H7 (cell line): ENCODE measurements at regions not wholly inside any gene's neighbourhood (a gene's known extent, or its start where the extent isn't known, plus 50 kb on each side); places are given as distances from the start of the nearest gene placed in this dataset.

Experiments used
- DNase-seq: peaks from one replicate; pipeline ENCODE4 v3.0.0; 2012
- H3K27me3 ChIP-seq: 2 replicates; pipeline ENCODE4 v1.6.0; 2011; ENCODE audit warnings: mild to moderate bottlenecking, low read length; ENCODE audit not compliant: control insufficient read depth, insufficient read depth
- H3K36me3 ChIP-seq: replicated peaks from 2 replicates; pipeline ENCODE4 v1.5.1; 2011; ENCODE audit warnings: low read length; ENCODE audit not compliant: control insufficient read depth, insufficient read depth
- H3K4me3 ChIP-seq: 2 replicates; pipeline ENCODE4 v1.5.1; 2011; ENCODE audit warnings: low read depth, mild to moderate bottlenecking, control low read depth, low read length, moderate library complexity; ENCODE audit not compliant: insufficient read depth

DNA sequence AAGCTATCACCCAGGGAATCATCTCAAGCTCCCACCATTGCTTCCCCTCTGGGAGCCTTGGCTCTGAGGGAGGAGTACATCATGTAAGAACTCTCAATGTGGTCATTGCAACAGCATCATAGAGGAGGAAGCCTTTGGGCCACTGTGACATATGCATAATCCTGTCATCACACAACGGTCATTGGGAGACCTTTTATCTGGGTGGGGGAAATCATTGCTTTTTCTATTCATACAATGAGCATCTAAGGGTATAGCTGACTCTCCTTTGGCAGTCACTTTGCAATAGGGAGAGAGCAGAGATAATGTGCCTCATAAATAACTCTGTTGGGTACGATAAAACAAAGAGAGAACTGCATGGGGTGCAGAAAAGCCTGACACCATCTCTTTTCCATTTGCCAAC lies 155.2 kb upstream of the KCNIP4 start:
- DNase-seq = no peak
- Histone ChIP-seq H3K27me3 (no peaks in the 10 kb centered on the region), H3K4me3 (no peak overlapping the region), H3K36me3 (no peaks in the 10 kb centered on the region)

DNA sequence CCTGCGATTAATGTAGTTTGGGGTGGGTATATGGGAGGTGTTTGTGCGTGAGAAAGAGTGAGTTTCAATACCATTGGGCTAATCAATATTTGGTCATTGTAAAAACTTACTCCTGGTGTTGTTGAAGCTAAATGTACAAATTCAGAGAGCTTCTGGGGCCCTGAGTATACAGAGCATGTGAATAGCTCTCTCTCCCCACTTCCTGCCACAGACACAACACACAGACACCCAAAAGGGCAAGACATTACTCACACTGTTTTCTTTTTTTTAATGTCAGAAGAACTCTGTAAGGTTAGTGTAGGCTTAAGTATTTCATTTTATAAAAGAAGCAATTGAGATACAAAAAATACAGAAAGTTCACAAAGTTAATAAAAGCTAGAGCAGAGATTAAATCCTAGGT lies 151.3 kb upstream of the KCNIP4 start:
- DNase-seq = no peak
- Histone ChIP-seq H3K36me3 (no peaks in the 10 kb centered on the region), H3K27me3 (no peaks in the 10 kb centered on the region), H3K4me3 (no peak overlapping the region)

DNA sequence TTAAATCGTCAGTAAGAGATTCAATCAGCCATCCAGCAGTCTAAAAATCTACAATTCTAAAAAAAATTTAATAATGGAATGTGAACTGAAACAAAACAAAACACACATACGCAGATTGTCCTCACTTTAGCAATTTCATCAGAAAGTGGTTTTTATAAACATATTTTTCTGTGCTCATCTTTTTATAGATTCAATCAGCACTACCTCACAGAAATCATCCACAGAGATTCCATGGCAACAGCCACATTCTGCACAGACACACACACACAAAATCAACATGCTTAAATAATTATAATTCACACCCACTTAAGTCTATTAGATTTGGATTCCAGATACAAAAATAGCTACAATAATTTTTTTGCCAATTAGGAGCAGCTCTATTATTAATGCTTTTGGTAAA lies 149.0 kb upstream of the KCNIP4 start:
- H3K27me3 ChIP-seq = no peaks in the 10 kb centered on the region
- no peaks in the 10 kb centered on the region for H3K36me3 ChIP-seq
- DNase-seq = no peak
- no peak overlapping the region for H3K4me3 ChIP-seq

DNA sequence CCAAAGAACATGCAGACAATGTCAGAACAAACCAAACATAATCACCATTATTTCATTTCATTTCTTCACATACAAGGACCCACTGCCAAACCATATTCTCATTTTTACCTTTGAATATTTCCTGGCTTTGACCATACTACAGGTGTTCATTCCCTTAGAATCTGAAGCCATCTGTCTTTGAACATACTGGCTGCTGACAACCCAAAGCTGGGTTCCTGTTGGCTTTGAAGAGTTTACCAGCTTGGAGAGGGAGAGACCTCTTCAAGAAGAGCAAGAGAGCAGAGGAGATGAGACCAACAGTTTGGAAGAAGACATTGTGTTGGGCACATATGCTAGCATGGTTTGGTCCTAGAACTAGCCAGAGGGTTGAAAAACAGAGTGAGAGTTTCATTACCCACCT lies 145.6 kb upstream of the KCNIP4 start:
- no peaks in the 10 kb centered on the region for H3K27me3 ChIP-seq
- H3K4me3 ChIP-seq = no peak overlapping the region
- DNase-seq = no peak
- no peaks in the 10 kb centered on the region for H3K36me3 ChIP-seq

DNA sequence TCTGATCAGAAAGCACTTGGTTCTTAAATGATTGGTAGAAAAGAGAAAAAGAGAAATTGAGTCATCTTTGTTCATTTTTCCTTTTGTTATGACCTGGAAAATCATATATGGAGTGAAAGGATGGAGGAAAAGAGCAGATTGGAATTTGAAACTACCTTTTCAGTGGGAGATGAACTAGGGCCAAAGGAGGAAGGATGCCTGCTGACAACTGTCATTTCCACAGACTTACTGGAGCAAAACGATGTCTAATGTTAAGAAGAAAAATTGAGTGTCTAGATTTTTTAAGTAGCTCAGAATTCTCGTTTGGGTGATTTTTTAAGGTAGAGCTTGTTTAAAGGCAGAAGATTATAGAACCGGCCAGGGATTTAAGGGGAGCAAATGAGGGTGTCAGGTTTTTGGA lies 144.6 kb upstream of the KCNIP4 start:
- no peak for DNase-seq
- Histone ChIP-seq H3K27me3 (no peaks in the 10 kb centered on the region), H3K36me3 (no peaks in the 10 kb centered on the region), H3K4me3 (no peak overlapping the region)

DNA sequence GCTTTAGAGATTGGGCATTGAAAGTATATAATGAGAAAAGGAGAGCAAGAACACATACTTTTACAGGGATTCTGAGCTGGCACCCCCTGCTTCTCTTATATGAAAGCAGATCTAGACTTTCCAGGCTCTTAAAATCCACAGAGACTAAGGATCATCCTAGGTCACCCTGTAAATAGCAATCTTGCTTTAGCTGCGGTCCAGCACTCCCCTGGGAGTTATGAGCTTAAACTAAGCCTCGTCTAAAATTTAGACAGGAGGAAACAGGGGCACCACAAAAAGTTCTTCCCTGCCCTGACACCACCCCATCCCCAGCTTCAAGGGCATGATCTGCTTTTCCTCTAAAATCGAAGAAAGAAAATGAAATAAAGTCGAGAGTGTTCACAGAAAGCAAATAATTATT lies 143.3 kb upstream of the KCNIP4 start:
- H3K27me3 ChIP-seq = no peaks in the 10 kb centered on the region
- no peaks in the 10 kb centered on the region for H3K36me3 ChIP-seq
- no peak overlapping the region for H3K4me3 ChIP-seq
- DNase-seq = no peak

DNA sequence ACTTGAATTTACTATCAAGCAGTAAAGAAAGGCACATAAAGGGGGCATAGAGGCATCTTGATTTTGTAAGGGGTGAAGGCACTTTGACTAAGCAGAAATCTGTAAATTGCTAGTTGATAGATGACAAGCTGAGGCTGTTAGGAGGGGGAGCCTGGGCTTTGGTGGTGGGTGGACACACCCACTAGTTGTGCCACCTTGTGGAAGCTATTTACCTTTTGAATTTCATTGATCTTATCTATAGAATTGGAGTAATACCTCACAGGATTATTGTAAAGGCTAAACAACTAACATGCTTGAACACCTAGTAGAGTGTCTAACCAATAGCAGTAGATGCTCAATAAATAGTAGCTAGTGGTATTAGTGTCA lies 142.8 kb upstream of the KCNIP4 start:
- Histone ChIP-seq H3K36me3 (no peaks in the 10 kb centered on the region), H3K27me3 (no peaks in the 10 kb centered on the region), H3K4me3 (no peak overlapping the region)
- peak; percentile 33 for DNase-seq

DNA sequence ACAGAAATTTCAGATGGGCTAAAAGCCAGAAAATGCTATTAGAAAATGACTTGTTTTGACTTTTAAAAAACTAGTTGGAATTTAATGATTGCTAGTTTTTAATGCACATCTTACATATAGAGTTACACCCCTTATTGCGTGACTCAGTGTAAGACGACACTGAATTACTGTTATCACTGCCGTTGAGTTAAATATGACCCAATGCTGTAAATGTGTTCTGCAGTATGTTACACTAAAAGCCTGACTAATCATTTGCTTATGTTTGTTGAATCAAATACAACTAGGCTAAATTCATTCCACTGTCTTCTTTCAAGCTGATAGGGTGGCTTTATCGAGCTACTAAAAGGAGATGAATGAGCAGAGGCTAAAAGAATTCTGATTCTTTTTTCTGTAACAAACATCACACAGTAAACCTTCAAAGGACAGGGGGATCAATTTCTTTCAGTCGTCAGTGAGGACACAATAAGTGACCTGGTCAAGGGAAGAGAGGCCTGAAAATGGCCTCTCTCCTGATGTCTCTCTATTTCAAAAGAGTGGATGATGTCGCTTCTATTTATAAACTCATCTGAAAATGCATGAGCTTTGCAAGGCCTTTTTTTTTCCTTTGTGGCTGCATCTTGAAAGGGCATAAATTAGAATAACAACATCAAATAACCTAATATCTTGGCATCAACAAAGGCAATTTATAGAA lies 142.2 kb upstream of the KCNIP4 start:
- Histone ChIP-seq H3K4me3 (no peak overlapping the region), H3K36me3 (no peaks in the 10 kb centered on the region), H3K27me3 (no peaks in the 10 kb centered on the region)
- DNase-seq = no peak

DNA sequence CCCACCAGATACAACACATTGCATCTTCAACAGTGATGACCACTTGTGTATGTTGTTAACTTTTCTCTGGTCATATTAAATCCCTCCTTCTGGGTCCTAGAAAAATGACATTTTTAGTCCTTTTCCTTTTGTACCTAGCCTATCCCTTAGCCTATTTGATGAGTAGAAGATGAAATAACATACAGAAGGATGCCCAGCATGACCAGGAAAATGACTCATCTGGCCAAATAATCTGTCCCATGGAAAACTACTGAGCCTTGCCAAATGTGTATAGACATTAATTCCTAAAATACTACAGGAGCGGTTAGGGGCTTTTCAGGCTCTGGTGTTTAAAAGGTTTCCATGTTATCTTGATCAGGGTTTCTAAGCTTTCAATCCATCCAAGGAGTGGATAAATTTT lies 129.0 kb upstream of the KCNIP4 start:
- Histone ChIP-seq H3K27me3 (no peaks in the 10 kb centered on the region), H3K4me3 (no peak overlapping the region), H3K36me3 (no peaks in the 10 kb centered on the region)
- no peak for DNase-seq

DNA sequence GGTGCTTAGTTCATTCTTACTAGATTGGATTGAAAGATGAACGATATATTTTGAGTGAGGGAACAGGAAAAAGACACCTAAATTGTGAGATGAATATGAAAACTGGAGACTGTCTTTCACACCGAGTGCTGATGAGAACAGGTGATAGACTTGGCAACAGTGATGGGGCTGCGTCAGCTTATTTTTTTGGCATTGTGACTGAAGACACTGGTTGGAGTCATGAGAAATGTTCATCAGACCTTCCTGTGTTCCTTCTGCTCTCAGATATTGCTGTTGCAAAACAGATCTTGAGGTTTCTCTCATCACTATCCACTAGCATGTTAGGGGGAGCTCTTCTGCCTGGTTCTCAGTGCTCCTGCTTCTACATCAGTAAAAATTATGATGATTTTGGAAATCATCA lies 124.2 kb upstream of the KCNIP4 start:
- Histone ChIP-seq H3K27me3 (no peaks in the 10 kb centered on the region), H3K4me3 (no peak overlapping the region), H3K36me3 (no peaks in the 10 kb centered on the region)
- no peak for DNase-seq

DNA sequence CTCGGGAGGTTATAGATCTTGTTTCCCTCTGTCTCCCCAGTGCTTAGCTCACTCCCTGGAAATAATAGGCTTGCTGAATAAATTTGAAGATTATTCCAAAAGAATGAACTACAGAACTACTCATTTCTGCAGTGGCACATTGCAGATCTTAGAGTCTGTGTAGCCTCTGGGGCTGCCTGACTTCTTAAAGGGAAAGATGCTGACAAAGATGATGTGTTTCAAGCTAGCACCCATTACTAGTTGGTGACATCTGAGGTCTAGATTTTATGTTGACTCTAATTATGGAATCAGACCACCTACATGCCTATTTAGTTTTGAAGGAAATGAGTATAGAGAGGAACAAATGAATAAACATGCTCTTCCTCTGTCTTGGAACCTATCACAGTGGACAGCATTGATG lies 123.7 kb upstream of the KCNIP4 start:
- no peak for DNase-seq
- Histone ChIP-seq H3K27me3 (no peaks in the 10 kb centered on the region), H3K36me3 (no peaks in the 10 kb centered on the region), H3K4me3 (no peak overlapping the region)

DNA sequence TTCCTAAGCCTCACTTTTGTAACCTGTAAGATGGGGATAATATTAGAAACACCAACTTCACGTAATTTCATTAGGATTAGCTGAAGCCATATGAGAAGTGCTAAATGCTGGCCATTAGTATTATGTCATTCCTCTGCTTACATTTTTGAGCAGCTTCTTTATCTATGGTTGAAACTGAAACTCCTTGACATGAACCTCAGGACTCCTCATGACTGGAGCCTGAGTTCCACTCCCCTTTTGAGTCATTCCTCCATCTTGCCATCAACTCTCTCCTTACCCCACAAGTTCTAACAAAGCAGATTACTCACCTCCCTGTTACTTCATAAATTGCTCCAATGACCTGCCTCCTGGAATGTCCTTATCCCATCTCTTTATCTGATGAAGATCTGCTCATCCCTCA lies 123.2 kb upstream of the KCNIP4 start:
- no peaks in the 10 kb centered on the region for H3K36me3 ChIP-seq
- no peak overlapping the region for H3K4me3 ChIP-seq
- DNase-seq = no peak
- no peaks in the 10 kb centered on the region for H3K27me3 ChIP-seq

DNA sequence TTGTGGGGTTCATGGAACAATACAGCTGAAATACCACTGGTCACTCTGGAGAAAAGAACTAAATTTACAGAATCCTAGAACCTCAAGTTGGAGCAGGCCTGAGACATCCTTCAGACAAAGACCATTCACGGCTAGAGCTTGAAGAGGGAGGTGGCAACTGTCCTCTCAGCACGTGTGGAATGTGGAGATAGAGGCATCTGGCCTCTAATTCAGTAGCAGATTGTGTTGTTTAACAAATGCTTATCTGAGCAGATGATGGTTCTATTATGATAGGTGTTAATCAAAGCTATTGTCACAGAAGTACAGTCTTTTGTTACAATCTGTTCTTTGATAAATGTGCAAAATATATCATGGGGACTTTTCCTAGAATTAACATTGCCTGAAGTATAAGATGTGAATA lies 121.7 kb upstream of the KCNIP4 start:
- H3K27me3 ChIP-seq = no peaks in the 10 kb centered on the region
- no peak for DNase-seq

DNA sequence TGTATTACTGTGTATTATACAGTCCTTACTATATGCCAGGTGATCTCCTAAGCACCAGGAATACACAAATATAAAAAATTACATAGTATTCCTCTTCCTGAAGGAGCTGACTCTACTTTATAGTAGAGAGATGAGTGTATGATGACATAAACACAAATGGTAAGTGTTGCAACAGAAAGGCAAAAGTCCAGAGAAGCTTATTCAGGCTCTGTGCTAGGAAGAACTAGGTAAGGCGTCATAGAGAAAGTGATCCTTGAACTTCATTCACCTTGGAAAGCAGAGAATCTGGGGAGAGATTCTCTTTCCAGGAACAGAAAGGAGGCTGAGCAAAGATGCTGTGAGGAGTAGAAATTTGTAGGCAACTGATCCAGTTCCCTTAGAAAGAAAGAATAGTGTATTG lies 115.0 kb upstream of the KCNIP4 start:
- Histone ChIP-seq H3K36me3 (no peaks in the 10 kb centered on the region), H3K27me3 (no peaks in the 10 kb centered on the region), H3K4me3 (no peak overlapping the region)
- no peak for DNase-seq

More for the DNA sequence above, 121.7 kb upstream of the KCNIP4 start:
- Histone ChIP-seq H3K4me3 (no peak overlapping the region), H3K36me3 (no peaks in the 10 kb centered on the region)

DNA sequence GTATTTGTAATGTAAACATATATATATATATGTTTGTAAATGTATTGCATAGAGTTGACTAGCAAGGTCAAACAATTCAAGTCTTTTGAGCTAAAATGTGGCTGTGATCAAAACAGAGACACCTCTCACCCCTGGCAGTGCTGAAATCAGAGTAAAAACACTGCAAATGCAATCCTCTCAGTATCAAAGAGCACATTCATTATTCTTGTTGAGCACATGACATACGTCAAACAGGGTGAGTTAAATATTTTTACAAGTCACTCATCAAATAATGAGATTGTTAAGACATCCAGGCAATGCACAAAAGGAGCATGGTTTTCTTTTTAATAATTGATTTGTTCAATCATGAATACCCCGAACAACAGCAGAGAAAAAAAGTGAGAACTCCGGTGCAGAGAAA lies 114.1 kb upstream of the KCNIP4 start:
- Histone ChIP-seq H3K27me3 (no peaks in the 10 kb centered on the region), H3K36me3 (no peaks in the 10 kb centered on the region), H3K4me3 (no peak overlapping the region)
- no peak for DNase-seq

DNA sequence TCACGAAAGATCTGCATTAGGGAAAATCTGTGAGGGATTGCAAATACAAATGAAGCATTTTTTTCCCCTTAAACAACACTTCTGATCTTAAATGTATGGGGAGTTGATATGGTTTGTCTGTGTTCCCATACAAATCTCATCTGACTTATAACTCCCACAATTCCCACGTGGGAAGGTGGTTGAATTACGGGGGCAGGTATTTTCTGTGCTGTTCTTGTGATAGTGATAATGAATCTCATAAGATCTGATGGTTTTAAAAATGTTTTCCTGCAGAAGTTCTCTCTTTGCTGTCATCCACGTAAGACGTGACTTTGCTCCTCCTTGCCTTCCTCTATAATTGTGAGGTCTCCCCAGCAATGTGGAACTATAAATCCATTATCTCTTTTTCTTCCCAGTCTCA lies 107.4 kb upstream of the KCNIP4 start:
- Histone ChIP-seq H3K27me3 (no peaks in the 10 kb centered on the region), H3K36me3 (no peaks in the 10 kb centered on the region), H3K4me3 (no peak overlapping the region)
- DNase-seq = no peak
